NCI-H1694 treated with DMSO at 0.1 percent for 48 hours (cell line): ENCODE measurements at regions not wholly inside any gene's neighbourhood (a gene's known extent, or its start where the extent isn't known, plus 50 kb on each side); places are given as distances from the start of the nearest gene placed in this dataset.

ENCODE experiments used
- DNase-seq: peaks from one replicate; lab custom pipeline; 2025; lab: John Stamatoyannopoulos, UW

GRCh38 chr4:12324965-12325364, 896.3 kb upstream of the HS3ST1 start:
- DNase-seq = no peak

GRCh38 chr4:12319765-12320164, 891.1 kb upstream of the HS3ST1 start:
- DNase-seq = no peak

GRCh38 chr4:12304905-12305304, 876.2 kb upstream of the HS3ST1 start:
- no peak for DNase-seq

GRCh38 chr4:12296366-12296765, 867.7 kb upstream of the HS3ST1 start:
- DNase-seq = no peak

GRCh38 chr4:12293906-12294525, 865.3 kb upstream of the HS3ST1 start:
- DNase-seq = no peak

- DNase-seq = no peak
These were observed 857.7 kb upstream of the HS3ST1 start for GRCh38 chr4:12286351-12286750.

- no peak for DNase-seq
These were observed 841.9 kb upstream of the HS3ST1 start for GRCh38 chr4:12270546-12270945.

- no peak for DNase-seq
These were observed 836.9 kb upstream of the HS3ST1 start for GRCh38 chr4:12265554-12265953.

GRCh38 chr4:12260453-12260852, 831.8 kb upstream of the HS3ST1 start:
- DNase-seq = no peak

- no peak for DNase-seq
These were observed 816.3 kb upstream of the HS3ST1 start for GRCh38 chr4:12244973-12245372.

GRCh38 chr4:12242354-12242753, 813.7 kb upstream of the HS3ST1 start:
- DNase-seq = no peak

GRCh38 chr4:12239897-12240636, 811.4 kb upstream of the HS3ST1 start:
- no peak for DNase-seq

GRCh38 chr4:12231098-12231497, 802.4 kb upstream of the HS3ST1 start:
- DNase-seq = no peak

GRCh38 chr4:12221031-12221430, 792.3 kb upstream of the HS3ST1 start:
- DNase-seq = no peak

GRCh38 chr4:12211636-12212035, 782.9 kb upstream of the HS3ST1 start:
- DNase-seq = no peak

GRCh38 chr4:12207396-12207795, 778.7 kb upstream of the HS3ST1 start:
- no peak for DNase-seq

- no peak for DNase-seq
These were observed 777.4 kb upstream of the HS3ST1 start for GRCh38 chr4:12206091-12206490.

GRCh38 chr4:12203945-12204344, 775.3 kb upstream of the HS3ST1 start:
- no peak for DNase-seq

GRCh38 chr4:12200226-12200625, 771.5 kb upstream of the HS3ST1 start:
- no peak for DNase-seq

- DNase-seq = no peak
These were observed 757.8 kb upstream of the HS3ST1 start for GRCh38 chr4:12186526-12186925.

GRCh38 chr4:12178614-12179610, 750.2 kb upstream of the HS3ST1 start:
- no peak for DNase-seq

GRCh38 chr4:12177416-12177815, 748.7 kb upstream of the HS3ST1 start:
- DNase-seq = no peak

- no peak for DNase-seq
These were observed 744.8 kb upstream of the HS3ST1 start for GRCh38 chr4:12173496-12173895.
